ENCODE measurements at regions not wholly inside any gene's neighbourhood (a gene's known extent, or its start where the extent isn't known, plus 50 kb on each side); places are given as distances from the start of the nearest gene placed in this dataset.

DNA sequence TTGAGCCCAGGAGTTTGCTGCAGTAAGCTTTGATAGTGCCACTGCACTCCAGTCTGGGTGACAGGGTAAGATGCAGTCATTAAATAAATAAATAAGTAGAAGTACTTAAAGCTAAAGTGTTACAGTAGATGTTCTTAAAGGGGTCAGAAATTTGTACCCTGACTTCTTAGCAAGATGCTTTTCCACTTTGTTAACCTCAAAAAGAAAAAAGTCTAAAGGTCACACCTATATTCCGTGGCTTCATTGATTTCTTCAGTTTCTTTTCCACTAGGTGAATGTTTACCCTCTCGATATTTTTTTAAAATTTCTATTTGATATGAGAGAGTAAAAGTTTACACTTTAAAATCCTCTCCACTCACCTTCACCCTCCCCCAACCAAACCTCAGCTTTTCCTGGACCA is 64.3 kb upstream of the PLEKHA5 start:
- DNase-seq, result no peak

GRCh38 chr12:19065871-19066270 is 63.7 kb upstream of the PLEKHA5 start:
- no peak for DNase-seq

DNA sequence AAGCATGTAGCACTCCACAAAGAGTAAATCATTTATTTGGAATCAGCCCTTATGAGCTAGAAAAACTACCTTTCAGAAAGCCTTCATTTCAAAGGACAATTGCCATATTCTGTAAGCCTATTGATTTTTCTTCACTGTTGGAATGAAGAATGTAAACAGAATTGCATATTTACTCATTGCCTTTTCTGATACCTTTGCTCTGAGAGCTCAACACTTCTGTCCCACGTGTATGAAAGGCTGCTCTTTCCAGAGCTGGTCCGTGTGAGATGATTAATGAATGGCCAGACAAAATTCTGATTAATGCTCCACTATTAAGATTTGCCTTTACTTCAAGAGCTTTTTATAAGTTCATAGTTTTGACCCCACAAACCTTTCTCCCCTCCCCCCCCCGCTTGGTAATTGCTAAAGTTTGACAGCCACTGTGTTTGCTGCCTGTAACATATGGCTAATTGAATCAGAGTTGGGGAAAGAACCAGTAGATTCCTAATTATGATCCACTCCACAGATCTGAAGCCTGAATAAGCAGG is 63.0 kb upstream of the PLEKHA5 start:
- DNase-seq, result no peak

- DNase-seq, result no peak
Observed at GRCh38 chr12:19068137-19068536, 61.4 kb upstream of the PLEKHA5 start.

DNA sequence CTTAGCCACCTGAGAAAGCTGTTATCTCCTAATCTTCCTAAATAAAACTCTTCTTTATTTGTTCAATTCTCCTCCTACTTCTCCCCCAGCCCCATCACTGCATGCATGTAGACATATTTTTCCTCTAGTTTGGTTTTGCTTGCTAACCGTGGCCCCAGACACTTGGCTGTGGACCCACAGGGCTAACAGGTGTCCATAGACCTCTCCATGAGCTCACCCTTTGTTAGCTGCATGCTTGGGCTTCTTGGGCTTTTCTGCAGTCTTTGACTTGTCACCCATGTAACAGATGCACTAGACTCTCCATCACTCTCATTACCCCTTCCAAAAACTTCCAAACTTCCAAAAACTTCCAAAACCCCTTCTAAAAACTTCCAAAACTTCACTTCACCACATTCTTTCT is 59.2 kb upstream of the PLEKHA5 start:
- no peak for DNase-seq

GRCh38 chr12:19074700-19075099 is 54.8 kb upstream of the PLEKHA5 start:
- no peak for DNase-seq

- no peak for DNase-seq
Observed at GRCh38 chr12:19075711-19076340, 53.7 kb upstream of the PLEKHA5 start.
